GM23338 (cell line): ENCODE measurements at regions not wholly inside any gene's neighbourhood (a gene's known extent, or its start where the extent isn't known, plus 50 kb on each side); places are given as distances from the start of the nearest gene placed in this dataset.

Source experiments
- ATAC-seq: fragments of 200-7000 bp; cut with Tn5 transposase; 3 replicates; pipeline ENCODE4 v1.9.1; 2020
- DNase-seq: peaks from one replicate; pipeline ENCODE4 v3.0.0-alpha.2; 2015; ENCODE audit warnings: low spot score
- H2AFZ ChIP-seq: fragments of 200-600 bp; sonication (generic); 2 replicates; pipeline ENCODE4 v1.8.0; 2016; ENCODE audit warnings: antibody characterized with exemption, mild to moderate bottlenecking, moderate library complexity
- H3F3A ChIP-seq: fragments of 200-600 bp; sonication (generic); replicated peaks from 2 replicates; pipeline ENCODE4 v1.8.0; 2017; ENCODE audit warnings: antibody characterized with exemption, mixed run types, low read depth
- H3K27ac ChIP-seq: fragments of 200-600 bp; sonication (generic); 2 replicates; pipeline ENCODE4 v1.6.1; 2016; ENCODE audit warnings: low read depth
- H3K27me3 ChIP-seq: fragments of 200-600 bp; sonication (generic); 2 replicates; pipeline ENCODE4 v1.8.0; 2016; ENCODE audit warnings: mild to moderate bottlenecking, mixed run types, moderate library complexity; ENCODE audit not compliant: insufficient read depth
- H3K36me3 ChIP-seq: fragments of 200-600 bp; sonication (generic); 2 replicates; pipeline ENCODE4 v1.8.0; 2016; ENCODE audit warnings: mild to moderate bottlenecking; ENCODE audit not compliant: insufficient read depth
- H3K4me1 ChIP-seq: fragments of 200-600 bp; sonication (generic); 2 replicates; pipeline ENCODE4 v1.8.0; 2016; ENCODE audit warnings: mild to moderate bottlenecking, moderate library complexity; ENCODE audit not compliant: insufficient read depth
- H3K4me2 ChIP-seq: fragments of 200-600 bp; sonication (generic); 2 replicates; pipeline ENCODE4 v1.7.1; 2017; ENCODE audit warnings: mixed run types
- H3K4me3 ChIP-seq: fragments of 200-600 bp; sonication (generic); 2 replicates; pipeline ENCODE4 v1.6.1; 2016; ENCODE audit warnings: mixed run types
- H3K79me2 ChIP-seq: fragments of 200-600 bp; sonication (generic); replicated peaks from 2 replicates; pipeline ENCODE4 v1.8.0; 2017; ENCODE audit warnings: mild to moderate bottlenecking; ENCODE audit not compliant: insufficient read depth
- H3K9me2 ChIP-seq: fragments of 200-600 bp; sonication (generic); 2 replicates; pipeline ENCODE4 v1.8.0; 2017; ENCODE audit not compliant: insufficient read depth
- H4K20me1 ChIP-seq: fragments of 200-600 bp; sonication (generic); replicated peaks from 2 replicates; pipeline ENCODE4 v1.8.0; 2017; ENCODE audit warnings: mild to moderate bottlenecking; ENCODE audit not compliant: insufficient read depth
- H3K27ac Mint-ChIP-seq: 2 replicates; pipeline ENCODE4 v1.8.0; 2020; ENCODE audit warnings: inconsistent platforms, mild to moderate bottlenecking, moderate library complexity, mixed read lengths
- H3K27me3 Mint-ChIP-seq: 3 replicates; pipeline ENCODE4 v1.8.0; 2022; ENCODE audit warnings: low read depth, mild to moderate bottlenecking, moderate library complexity, mixed read lengths, inconsistent platforms; ENCODE audit not compliant: insufficient read depth, poor library complexity
- H3K36me3 Mint-ChIP-seq: 3 replicates; pipeline ENCODE4 v1.8.0; 2021; ENCODE audit warnings: low read depth, mild to moderate bottlenecking, inconsistent platforms, moderate library complexity, mixed read lengths
- H3K4me1 Mint-ChIP-seq: 3 replicates; pipeline ENCODE4 v1.8.0; 2020; ENCODE audit warnings: mild to moderate bottlenecking, inconsistent platforms, mixed read lengths
- H3K4me3 Mint-ChIP-seq: 3 replicates; pipeline ENCODE4 v1.8.0; 2021; ENCODE audit warnings: moderate library complexity, mild to moderate bottlenecking, inconsistent platforms, mixed read lengths
- H3K9me3 Mint-ChIP-seq: 3 replicates; pipeline ENCODE4 v1.8.0; 2020; ENCODE audit warnings: moderate library complexity, mild to moderate bottlenecking, inconsistent platforms, mixed read lengths
- CREB1 ChIP-seq: fragments of 250-450 bp; sonication (Bioruptor Pico); IDR thresholded peaks from 2 replicates; pipeline ENCODE4 v1.5.0; 2020; ENCODE audit warnings: low read depth, mild to moderate bottlenecking, moderate library complexity
- EZH2 ChIP-seq: fragments of 200-600 bp; sonication (generic); IDR thresholded peaks from one replicate; pipeline ENCODE4 v1.8.0; 2017; ENCODE audit warnings: antibody characterized with exemption, mild to moderate bottlenecking, low read depth; ENCODE audit not compliant: unreplicated experiment
- EZH2phosphoT487 ChIP-seq: fragments of 200-600 bp; sonication (generic); IDR thresholded peaks from one replicate; pipeline ENCODE4 v1.8.1; 2018; ENCODE audit warnings: antibody characterized with exemption; ENCODE audit not compliant: unreplicated experiment
- JUNB ChIP-seq: IDR thresholded peaks from one replicate; pipeline ENCODE4 v1.6.1; 2016; ENCODE audit warnings: antibody characterized with exemption; ENCODE audit not compliant: unreplicated experiment
- NANOG ChIP-seq: IDR thresholded peaks from 2 replicates; pipeline ENCODE4 v1.6.1; 2016; ENCODE audit warnings: antibody characterized with exemption, borderline replicate concordance
- POLR2AphosphoS5 ChIP-seq: IDR thresholded peaks from 2 replicates; pipeline ENCODE4 v1.6.1; 2016; ENCODE audit warnings: antibody characterized with exemption, low read depth
- STAT1 ChIP-seq: IDR thresholded peaks from one replicate; pipeline ENCODE4 v1.6.1; 2016; ENCODE audit warnings: antibody characterized with exemption; ENCODE audit not compliant: unreplicated experiment
- ZNF114 ChIP-seq: fragments of 250-450 bp; sonication (Bioruptor Pico); IDR thresholded peaks from 2 replicates; pipeline ENCODE4 v1.5.0; 2020; ENCODE audit warnings: mild to moderate bottlenecking, moderate library complexity
- ZNF331 ChIP-seq: fragments of 250-450 bp; sonication (Bioruptor Pico); IDR thresholded peaks from 2 replicates; pipeline ENCODE4 v1.5.0; 2020; ENCODE audit warnings: low read depth, mild to moderate bottlenecking, moderate library complexity
- TF ChIP-seq, protein P1 (sequence below): IDR thresholded peaks from 2 replicates; pipeline ENCODE4 v1.6.1; 2016; ENCODE audit warnings: antibody characterized with exemption
- TF ChIP-seq, protein P2 (sequence below): fragments of 250-450 bp; sonication (Bioruptor Pico); IDR thresholded peaks from 2 replicates; pipeline ENCODE4 v1.5.0; 2020; ENCODE audit warnings: mild to moderate bottlenecking, moderate library complexity
- TF ChIP-seq, protein P3 (sequence below), 2 experiments: fragments of 200-600 bp in 1 of 2; sonication (generic) in 1 of 2; conservative IDR thresholded peaks; 2 replicates each; pipeline versions ENCODE4 v1.5.1 to v1.6.1; 2016 to 2017; ENCODE audit warnings: antibody characterized with exemption in 2 of 2, low read depth in 2 of 2, mild to moderate bottlenecking in 2 of 2, moderate library complexity in 1 of 2
- TF ChIP-seq, protein P4 (sequence below): IDR thresholded peaks from one replicate; pipeline ENCODE4 v1.6.1; 2018; ENCODE audit warnings: antibody characterized with exemption; ENCODE audit not compliant: unreplicated experiment

DNA sequence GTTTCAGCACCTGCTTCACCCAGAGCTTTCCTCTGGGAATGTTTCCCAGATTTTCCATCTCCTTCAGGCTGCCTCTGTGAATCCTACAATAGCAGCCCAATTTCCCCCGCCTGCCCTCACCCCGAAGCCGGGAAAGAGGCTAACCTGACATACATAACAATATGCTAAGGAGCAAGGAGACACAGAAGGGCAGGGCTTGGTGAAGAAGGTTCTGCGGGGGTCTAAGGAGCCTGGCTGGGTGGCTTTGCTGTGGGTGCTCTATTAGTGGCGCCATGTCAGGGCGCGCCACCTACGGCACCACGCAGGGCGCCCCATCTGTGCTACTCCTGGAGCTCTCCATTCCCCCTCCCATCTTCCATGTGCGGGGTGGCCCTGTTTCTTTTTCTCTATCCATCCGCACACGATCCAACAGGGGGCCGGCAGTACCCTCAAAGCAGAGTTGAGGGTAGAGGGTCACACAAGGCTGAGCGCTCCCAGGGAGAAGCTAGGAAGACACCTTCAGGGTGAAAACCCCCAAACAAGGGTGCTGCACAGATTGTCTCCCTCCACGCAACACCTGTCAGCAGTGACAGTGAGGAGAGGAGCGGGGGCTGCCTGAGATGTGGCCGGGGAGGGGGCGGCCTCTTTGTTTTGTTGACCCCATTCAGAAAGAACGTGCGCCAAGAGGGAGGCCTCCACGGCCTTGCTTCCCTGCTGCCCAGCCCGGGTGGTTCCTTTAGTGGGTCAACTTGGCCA lies 101.4 kb downstream of the PDCL3 start:
- ATAC-seq = no peak
- no peaks in the 10 kb centered on the region for H3K79me2 ChIP-seq

More for the DNA sequence above, 101.4 kb downstream of the PDCL3 start:
- Histone ChIP-seq H3K27ac (no peak overlapping the region), H2AFZ (no peak overlapping the region), H3F3A (no peaks in the 10 kb centered on the region), H3K36me3 (no peaks in the 10 kb centered on the region), H3K4me3 (no peak overlapping the region), H3K4me1 (no peaks in the 10 kb centered on the region), H4K20me1 (no peaks in the 10 kb centered on the region), H3K9me2 (peaks cover 6% of the 10 kb centered on the region; the same call in 1 of the 2 replicates), H3K4me2 (no peak overlapping the region), H3K27me3 (no peaks in the 10 kb centered on the region)
- DNase-seq = no peak
- Mint-ChIP-seq H3K27ac (no peak overlapping the region), H3K9me3 (no peaks in the 10 kb centered on the region; the same call in 1 of the 3 replicates), H3K27me3 (no peaks in the 10 kb centered on the region), H3K36me3 (no peaks in the 10 kb centered on the region), H3K4me1 (no peaks in the 10 kb centered on the region), H3K4me3 (no peak overlapping the region)
- TF ChIP-seq ZNF114 (CRISPR knock-in tag) (no peak), POLR2AphosphoS5 (no peak), STAT1 (no peak), EZH2phosphoT487 (no peak), EZH2 (no peak), CREB1 (CRISPR knock-in tag) (no peak), NANOG (no peak), ZNF331 (no peak), JUNB (no peak)
- TF ChIP-seq, protein P1, sequence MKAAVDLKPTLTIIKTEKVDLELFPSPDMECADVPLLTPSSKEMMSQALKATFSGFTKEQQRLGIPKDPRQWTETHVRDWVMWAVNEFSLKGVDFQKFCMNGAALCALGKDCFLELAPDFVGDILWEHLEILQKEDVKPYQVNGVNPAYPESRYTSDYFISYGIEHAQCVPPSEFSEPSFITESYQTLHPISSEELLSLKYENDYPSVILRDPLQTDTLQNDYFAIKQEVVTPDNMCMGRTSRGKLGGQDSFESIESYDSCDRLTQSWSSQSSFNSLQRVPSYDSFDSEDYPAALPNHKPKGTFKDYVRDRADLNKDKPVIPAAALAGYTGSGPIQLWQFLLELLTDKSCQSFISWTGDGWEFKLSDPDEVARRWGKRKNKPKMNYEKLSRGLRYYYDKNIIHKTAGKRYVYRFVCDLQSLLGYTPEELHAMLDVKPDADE = no peak
- TF ChIP-seq, protein P2, sequence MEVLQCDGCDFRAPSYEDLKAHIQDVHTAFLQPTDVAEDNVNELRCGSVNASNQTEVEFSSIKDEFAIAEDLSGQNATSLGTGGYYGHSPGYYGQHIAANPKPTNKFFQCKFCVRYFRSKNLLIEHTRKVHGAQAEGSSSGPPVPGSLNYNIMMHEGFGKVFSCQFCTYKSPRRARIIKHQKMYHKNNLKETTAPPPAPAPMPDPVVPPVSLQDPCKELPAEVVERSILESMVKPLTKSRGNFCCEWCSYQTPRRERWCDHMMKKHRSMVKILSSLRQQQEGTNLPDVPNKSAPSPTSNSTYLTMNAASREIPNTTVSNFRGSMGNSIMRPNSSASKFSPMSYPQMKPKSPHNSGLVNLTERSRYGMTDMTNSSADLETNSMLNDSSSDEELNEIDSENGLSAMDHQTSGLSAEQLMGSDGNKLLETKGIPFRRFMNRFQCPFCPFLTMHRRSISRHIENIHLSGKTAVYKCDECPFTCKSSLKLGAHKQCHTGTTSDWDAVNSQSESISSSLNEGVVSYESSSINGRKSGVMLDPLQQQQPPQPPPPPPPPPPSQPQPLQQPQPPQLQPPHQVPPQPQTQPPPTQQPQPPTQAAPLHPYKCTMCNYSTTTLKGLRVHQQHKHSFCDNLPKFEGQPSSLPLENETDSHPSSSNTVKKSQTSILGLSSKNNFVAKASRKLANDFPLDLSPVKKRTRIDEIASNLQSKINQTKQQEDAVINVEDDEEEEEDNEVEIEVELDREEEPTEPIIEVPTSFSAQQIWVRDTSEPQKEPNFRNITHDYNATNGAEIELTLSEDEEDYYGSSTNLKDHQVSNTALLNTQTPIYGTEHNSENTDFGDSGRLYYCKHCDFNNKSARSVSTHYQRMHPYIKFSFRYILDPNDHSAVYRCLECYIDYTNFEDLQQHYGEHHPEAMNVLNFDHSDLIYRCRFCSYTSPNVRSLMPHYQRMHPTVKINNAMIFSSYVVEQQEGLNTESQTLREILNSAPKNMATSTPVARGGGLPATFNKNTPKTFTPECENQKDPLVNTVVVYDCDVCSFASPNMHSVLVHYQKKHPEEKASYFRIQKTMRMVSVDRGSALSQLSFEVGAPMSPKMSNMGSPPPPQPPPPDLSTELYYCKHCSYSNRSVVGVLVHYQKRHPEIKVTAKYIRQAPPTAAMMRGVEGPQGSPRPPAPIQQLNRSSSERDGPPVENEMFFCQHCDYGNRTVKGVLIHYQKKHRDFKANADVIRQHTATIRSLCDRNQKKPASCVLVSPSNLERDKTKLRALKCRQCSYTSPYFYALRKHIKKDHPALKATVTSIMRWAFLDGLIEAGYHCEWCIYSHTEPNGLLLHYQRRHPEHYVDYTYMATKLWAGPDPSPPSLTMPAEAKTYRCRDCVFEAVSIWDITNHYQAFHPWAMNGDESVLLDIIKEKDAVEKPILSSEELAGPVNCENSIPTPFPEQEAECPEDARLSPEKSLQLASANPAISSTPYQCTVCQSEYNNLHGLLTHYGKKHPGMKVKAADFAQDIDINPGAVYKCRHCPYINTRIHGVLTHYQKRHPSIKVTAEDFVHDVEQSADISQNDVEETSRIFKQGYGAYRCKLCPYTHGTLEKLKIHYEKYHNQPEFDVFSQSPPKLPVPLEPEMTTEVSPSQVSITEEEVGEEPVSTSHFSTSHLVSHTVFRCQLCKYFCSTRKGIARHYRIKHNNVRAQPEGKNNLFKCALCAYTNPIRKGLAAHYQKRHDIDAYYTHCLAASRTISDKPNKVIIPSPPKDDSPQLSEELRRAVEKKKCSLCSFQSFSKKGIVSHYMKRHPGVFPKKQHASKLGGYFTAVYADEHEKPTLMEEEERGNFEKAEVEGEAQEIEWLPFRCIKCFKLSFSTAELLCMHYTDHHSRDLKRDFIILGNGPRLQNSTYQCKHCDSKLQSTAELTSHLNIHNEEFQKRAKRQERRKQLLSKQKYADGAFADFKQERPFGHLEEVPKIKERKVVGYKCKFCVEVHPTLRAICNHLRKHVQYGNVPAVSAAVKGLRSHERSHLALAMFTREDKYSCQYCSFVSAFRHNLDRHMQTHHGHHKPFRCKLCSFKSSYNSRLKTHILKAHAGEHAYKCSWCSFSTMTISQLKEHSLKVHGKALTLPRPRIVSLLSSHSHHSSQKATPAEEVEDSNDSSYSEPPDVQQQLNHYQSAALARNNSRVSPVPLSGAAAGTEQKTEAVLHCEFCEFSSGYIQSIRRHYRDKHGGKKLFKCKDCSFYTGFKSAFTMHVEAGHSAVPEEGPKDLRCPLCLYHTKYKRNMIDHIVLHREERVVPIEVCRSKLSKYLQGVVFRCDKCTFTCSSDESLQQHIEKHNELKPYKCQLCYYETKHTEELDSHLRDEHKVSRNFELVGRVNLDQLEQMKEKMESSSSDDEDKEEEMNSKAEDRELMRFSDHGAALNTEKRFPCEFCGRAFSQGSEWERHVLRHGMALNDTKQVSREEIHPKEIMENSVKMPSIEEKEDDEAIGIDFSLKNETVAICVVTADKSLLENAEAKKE (CRISPR knock-in tag) = no peak
- TF ChIP-seq, protein P3, sequence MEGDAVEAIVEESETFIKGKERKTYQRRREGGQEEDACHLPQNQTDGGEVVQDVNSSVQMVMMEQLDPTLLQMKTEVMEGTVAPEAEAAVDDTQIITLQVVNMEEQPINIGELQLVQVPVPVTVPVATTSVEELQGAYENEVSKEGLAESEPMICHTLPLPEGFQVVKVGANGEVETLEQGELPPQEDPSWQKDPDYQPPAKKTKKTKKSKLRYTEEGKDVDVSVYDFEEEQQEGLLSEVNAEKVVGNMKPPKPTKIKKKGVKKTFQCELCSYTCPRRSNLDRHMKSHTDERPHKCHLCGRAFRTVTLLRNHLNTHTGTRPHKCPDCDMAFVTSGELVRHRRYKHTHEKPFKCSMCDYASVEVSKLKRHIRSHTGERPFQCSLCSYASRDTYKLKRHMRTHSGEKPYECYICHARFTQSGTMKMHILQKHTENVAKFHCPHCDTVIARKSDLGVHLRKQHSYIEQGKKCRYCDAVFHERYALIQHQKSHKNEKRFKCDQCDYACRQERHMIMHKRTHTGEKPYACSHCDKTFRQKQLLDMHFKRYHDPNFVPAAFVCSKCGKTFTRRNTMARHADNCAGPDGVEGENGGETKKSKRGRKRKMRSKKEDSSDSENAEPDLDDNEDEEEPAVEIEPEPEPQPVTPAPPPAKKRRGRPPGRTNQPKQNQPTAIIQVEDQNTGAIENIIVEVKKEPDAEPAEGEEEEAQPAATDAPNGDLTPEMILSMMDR (conservative IDR thresholded peaks at IDR 0.05; ENCODE audit: low read depth in 2 of 2) = no peak
- TF ChIP-seq, protein P4, sequence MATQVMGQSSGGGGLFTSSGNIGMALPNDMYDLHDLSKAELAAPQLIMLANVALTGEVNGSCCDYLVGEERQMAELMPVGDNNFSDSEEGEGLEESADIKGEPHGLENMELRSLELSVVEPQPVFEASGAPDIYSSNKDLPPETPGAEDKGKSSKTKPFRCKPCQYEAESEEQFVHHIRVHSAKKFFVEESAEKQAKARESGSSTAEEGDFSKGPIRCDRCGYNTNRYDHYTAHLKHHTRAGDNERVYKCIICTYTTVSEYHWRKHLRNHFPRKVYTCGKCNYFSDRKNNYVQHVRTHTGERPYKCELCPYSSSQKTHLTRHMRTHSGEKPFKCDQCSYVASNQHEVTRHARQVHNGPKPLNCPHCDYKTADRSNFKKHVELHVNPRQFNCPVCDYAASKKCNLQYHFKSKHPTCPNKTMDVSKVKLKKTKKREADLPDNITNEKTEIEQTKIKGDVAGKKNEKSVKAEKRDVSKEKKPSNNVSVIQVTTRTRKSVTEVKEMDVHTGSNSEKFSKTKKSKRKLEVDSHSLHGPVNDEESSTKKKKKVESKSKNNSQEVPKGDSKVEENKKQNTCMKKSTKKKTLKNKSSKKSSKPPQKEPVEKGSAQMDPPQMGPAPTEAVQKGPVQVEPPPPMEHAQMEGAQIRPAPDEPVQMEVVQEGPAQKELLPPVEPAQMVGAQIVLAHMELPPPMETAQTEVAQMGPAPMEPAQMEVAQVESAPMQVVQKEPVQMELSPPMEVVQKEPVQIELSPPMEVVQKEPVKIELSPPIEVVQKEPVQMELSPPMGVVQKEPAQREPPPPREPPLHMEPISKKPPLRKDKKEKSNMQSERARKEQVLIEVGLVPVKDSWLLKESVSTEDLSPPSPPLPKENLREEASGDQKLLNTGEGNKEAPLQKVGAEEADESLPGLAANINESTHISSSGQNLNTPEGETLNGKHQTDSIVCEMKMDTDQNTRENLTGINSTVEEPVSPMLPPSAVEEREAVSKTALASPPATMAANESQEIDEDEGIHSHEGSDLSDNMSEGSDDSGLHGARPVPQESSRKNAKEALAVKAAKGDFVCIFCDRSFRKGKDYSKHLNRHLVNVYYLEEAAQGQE = no peak
